Colon (tissue), 2 donors: ENCODE measurements at regions not wholly inside any gene's neighbourhood (a gene's known extent, or its start where the extent isn't known, plus 50 kb on each side); places are given as distances from the start of the nearest gene placed in this dataset.
"Not testable (repeated sequence)": the region's sequence is repeated elsewhere in the genome, so short reads cannot be mapped to it uniquely, and the experiment has no call there.

Experiments
- FAIRE-seq: peaks from 2 replicates; lab custom pipeline; 2012; peaks lifted over from hg19 to GRCh38; lab: Jason Lieb, UNC
- donor health status: control.
- donor health status: control.

GRCh38 chrX:4546178-4546577 lies 832.7 kb upstream of the PRKX start:
- FAIRE-seq: not testable (repeated sequence)

- FAIRE-seq: no peak
These were observed 814.8 kb upstream of the PRKX start for GRCh38 chrX:4528247-4528646.

GRCh38 chrX:4485912-4486311 lies 772.5 kb upstream of the PRKX start:
- no peak for FAIRE-seq

GRCh38 chrX:4484266-4484665 lies 770.8 kb upstream of the PRKX start:
- no peak for FAIRE-seq

- no peak for FAIRE-seq
These were observed 738.1 kb upstream of the PRKX start for GRCh38 chrX:4451591-4451990.

GRCh38 chrX:4450177-4450576 lies 736.7 kb upstream of the PRKX start:
- no peak for FAIRE-seq

- FAIRE-seq: no peak
These were observed 722.5 kb upstream of the PRKX start for GRCh38 chrX:4435905-4436304.

- FAIRE-seq: no peak
These were observed 684.0 kb upstream of the PRKX start for GRCh38 chrX:4397471-4397870.

- FAIRE-seq: no peak
These were observed 668.8 kb upstream of the PRKX start for GRCh38 chrX:4382273-4382672.

GRCh38 chrX:4380710-4381109 lies 667.3 kb upstream of the PRKX start:
- no peak for FAIRE-seq

GRCh38 chrX:4379071-4379470 lies 665.6 kb upstream of the PRKX start:
- FAIRE-seq: no peak

- FAIRE-seq: no peak
These were observed 660.3 kb upstream of the PRKX start for GRCh38 chrX:4373791-4374190.

- FAIRE-seq: peak; percentile 43
These were observed 645.1 kb upstream of the PRKX start for GRCh38 chrX:4358577-4358976.

GRCh38 chrX:4322916-4323315 lies 609.5 kb upstream of the PRKX start:
- no peak for FAIRE-seq

- no peak for FAIRE-seq
These were observed 607.0 kb upstream of the PRKX start for GRCh38 chrX:4320436-4320947.

GRCh38 chrX:4315891-4316290 lies 602.4 kb upstream of the PRKX start:
- FAIRE-seq: peak; percentile 51

- no peak for FAIRE-seq
These were observed 601.1 kb upstream of the PRKX start for GRCh38 chrX:4314586-4314985.

GRCh38 chrX:4277122-4277521 lies 563.7 kb upstream of the PRKX start:
- no peak for FAIRE-seq

- no peak for FAIRE-seq
These were observed 555.2 kb upstream of the PRKX start for GRCh38 chrX:4268676-4269075.

GRCh38 chrX:4265036-4265435 lies 551.6 kb upstream of the PRKX start:
- FAIRE-seq: no peak

GRCh38 chrX:4263030-4263803 lies 549.8 kb upstream of the PRKX start:
- no peak for FAIRE-seq

GRCh38 chrX:4253092-4253491 lies 539.6 kb upstream of the PRKX start:
- FAIRE-seq: no peak

- no peak for FAIRE-seq
These were observed 536.0 kb upstream of the PRKX start for GRCh38 chrX:4249401-4249800.

- no peak for FAIRE-seq
These were observed 530.3 kb upstream of the PRKX start for GRCh38 chrX:4243759-4244158.
